CD4-positive, alpha-beta T cell (primary cell): ENCODE measurements at regions not wholly inside any gene's neighbourhood (a gene's known extent, or its start where the extent isn't known, plus 50 kb on each side); places are given as distances from the start of the nearest gene placed in this dataset.

Experiments
- ATAC-seq: fragments of 200-7000 bp; cut with Tn5 transposase; one replicate; pipeline ENCODE4 v1.10.0; 2022; ENCODE audit warnings: mild to moderate bottlenecking; ENCODE audit not compliant: poor library complexity
- CTCF ChIA-PET: fragments of 350-600 bp; sonication (Branson Sonifier 250); formaldehyde crosslinking; loops from one replicate; lab custom pipeline; 2021; ENCODE audit warnings: antibody characterized with exemption, inconsistent platforms; lab: Charles Lee
- POLR2A ChIA-PET: fragments of 350-600 bp; sonication (Branson Sonifier 250); formaldehyde crosslinking; loops from one replicate; lab custom pipeline; 2021; ENCODE audit warnings: antibody characterized with exemption, inconsistent platforms; lab: Charles Lee
- DNase-seq, 14 experiments: peaks; one replicate each; pipeline ENCODE4 v3.0.0-alpha.2; 2013 to 2020; ENCODE audit warnings: mixed read lengths in 2 of 14
- H3K27ac ChIP-seq, 2 donors: one replicate each; pipeline versions ENCODE4 v1.5.1 to v1.7.0; 2013; ENCODE audit warnings: low read length in 2 of 2, low read depth in 1 of 2, mild to moderate bottlenecking in 1 of 2
- H3K27me3 ChIP-seq, 2 experiments: 1 replicate in 1 of 2; 2 replicates in 1 of 2; pipeline versions ENCODE4 v1.6.1 to v1.7.0; 2013; ENCODE audit warnings: low read length in 2 of 2, control low read depth in 1 of 2, mild to moderate bottlenecking in 1 of 2, moderate library complexity in 1 of 2; ENCODE audit not compliant: insufficient read depth in 2 of 2, control insufficient read depth in 1 of 2
- H3K36me3 ChIP-seq: one replicate; pipeline ENCODE4 v1.6.1; 2013; ENCODE audit warnings: low read length, control low read depth; ENCODE audit not compliant: insufficient read depth
- H3K4me1 ChIP-seq: one replicate; pipeline ENCODE4 v1.6.1; 2013; ENCODE audit warnings: low read length, control low read depth; ENCODE audit not compliant: insufficient read depth
- H3K4me3 ChIP-seq: one replicate; pipeline ENCODE4 v1.5.1; 2013; ENCODE audit warnings: mild to moderate bottlenecking, low read length, moderate library complexity
- H3K9me3 ChIP-seq, 2 experiments: 1 replicate in 1 of 2; 2 replicates in 1 of 2; pipeline versions ENCODE4 v1.6.1 to v1.7.0; 2013; ENCODE audit warnings: low read length in 2 of 2, mild to moderate bottlenecking in 2 of 2, control low read depth in 1 of 2, moderate library complexity in 1 of 2; ENCODE audit not compliant: control insufficient read depth in 1 of 2, insufficient read depth in 1 of 2
- H3K27ac Mint-ChIP-seq: one replicate; pipeline ENCODE4 v1.8.0; 2020; ENCODE audit warnings: mixed read lengths
- H3K27me3 Mint-ChIP-seq: one replicate; pipeline ENCODE4 v1.8.0; 2021; ENCODE audit warnings: mixed read lengths
- H3K36me3 Mint-ChIP-seq: one replicate; pipeline ENCODE4 v1.8.0; 2021; ENCODE audit warnings: low read depth, mixed read lengths
- H3K4me1 Mint-ChIP-seq: one replicate; pipeline ENCODE4 v1.8.0; 2021; ENCODE audit warnings: low read depth, mixed read lengths
- H3K4me3 Mint-ChIP-seq: one replicate; pipeline ENCODE4 v1.8.0; 2020; ENCODE audit warnings: mild to moderate bottlenecking, mixed read lengths
- H3K9me3 Mint-ChIP-seq: one replicate; pipeline ENCODE4 v1.8.0; 2020; ENCODE audit warnings: mixed read lengths
- CTCF ChIP-seq: fragments of 200-600 bp; IDR thresholded peaks from one replicate; pipeline ENCODE4 v1.8.0; 2022; ENCODE audit warnings: antibody characterized with exemption, mild to moderate bottlenecking
- intact Hi-C, 2 experiments: fragments of 100-400 bp; cut with DNase I in 1 of 2; cut with micrococcal nuclease in 1 of 2; formaldehyde crosslinking; loops; one replicate each; pipeline versions ENCODE4 v1.15.1 to v1.9.0; 2023 to 2025; cut with DNase I, micrococcal nuclease

- no peaks in the 10 kb centered on the region for H3K9me3 ChIP-seq
- H3K4me1 ChIP-seq, result no peaks in the 10 kb centered on the region
- H3K36me3 ChIP-seq, result no peaks in the 10 kb centered on the region
- no peak overlapping the region for H3K27ac ChIP-seq
- no peak overlapping the region for H3K4me3 Mint-ChIP-seq
- ATAC-seq (no peak), DNase-seq (no peak)
- H3K4me1 Mint-ChIP-seq, result no peaks in the 10 kb centered on the region
- TF ChIP-seq CTCF, result no peak
- POLR2A ChIA-PET, result no interaction called here
- no peaks in the 10 kb centered on the region for H3K9me3 Mint-ChIP-seq
- no peak overlapping the region for H3K4me3 ChIP-seq
- H3K27ac Mint-ChIP-seq, result no peak overlapping the region
- H3K27me3 Mint-ChIP-seq, result no peaks in the 10 kb centered on the region
- CTCF ChIA-PET, result no interaction called here
- H3K36me3 Mint-ChIP-seq, result no peaks in the 10 kb centered on the region
- intact Hi-C loops, result no loop called here
- no peaks in the 10 kb centered on the region for H3K27me3 ChIP-seq
These were observed 161.0 kb upstream of the KAZN start for GRCh38 chr1:14437417-14437918.

DNA sequence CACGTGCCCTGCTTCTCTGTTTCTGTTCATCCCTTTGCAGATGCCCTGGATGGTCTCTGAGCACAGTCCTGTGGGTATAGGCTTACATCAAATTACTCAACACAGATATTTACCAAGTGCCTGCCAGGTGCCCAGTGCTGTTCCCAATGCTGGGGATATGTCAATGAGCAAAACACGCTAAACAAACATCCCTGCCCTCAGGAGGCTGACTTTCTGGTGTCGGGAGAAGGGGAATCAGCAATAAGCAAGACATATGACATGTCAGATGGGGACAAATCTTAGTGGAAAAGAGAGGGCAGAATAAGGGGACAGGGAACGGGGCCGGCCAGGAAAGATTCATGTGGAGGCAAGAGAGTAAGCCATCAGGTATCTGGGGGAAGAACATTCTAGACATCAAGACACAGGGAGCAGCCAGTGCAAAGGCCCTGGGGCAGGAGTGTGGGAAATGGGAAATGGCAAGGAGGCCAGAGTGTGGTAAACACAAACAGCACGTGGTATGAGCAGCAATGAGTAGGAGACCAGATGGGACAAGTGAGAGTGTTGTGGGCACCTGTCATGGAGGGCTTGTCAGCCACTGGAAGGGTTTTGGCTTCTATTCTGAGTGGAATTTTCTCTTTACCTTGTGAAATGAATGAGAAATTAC is 160.2 kb upstream of the KAZN start:
- Mint-ChIP-seq H3K27me3 (no peaks in the 10 kb centered on the region), H3K4me1 (no peaks in the 10 kb centered on the region), H3K27ac (no peak overlapping the region), H3K9me3 (no peaks in the 10 kb centered on the region), H3K36me3 (no peaks in the 10 kb centered on the region), H3K4me3 (no peak overlapping the region)
- TF ChIP-seq CTCF, result no peak
- intact Hi-C loops, result no loop called here
- ATAC-seq (no peak), DNase-seq (no peak)
- H3K27ac ChIP-seq, result no peak overlapping the region
- ChIA-PET CTCF (no interaction called here), POLR2A (no interaction called here)
- H3K4me3 ChIP-seq, result no peak overlapping the region
- H3K36me3 ChIP-seq, result no peaks in the 10 kb centered on the region
- no peaks in the 10 kb centered on the region for H3K9me3 ChIP-seq
- H3K27me3 ChIP-seq, result no peaks in the 10 kb centered on the region
- no peaks in the 10 kb centered on the region for H3K4me1 ChIP-seq

GRCh38 chr1:14439015-14439414 is 159.5 kb upstream of the KAZN start:
- ATAC-seq (no peak), DNase-seq (no peak)
- ChIA-PET CTCF (no interaction called here), POLR2A (no interaction called here)
- intact Hi-C loops, result no loop called here
- Histone ChIP-seq H3K27ac (no peak overlapping the region), H3K4me3 (no peak overlapping the region), H3K27me3 (no peaks in the 10 kb centered on the region), H3K9me3 (no peaks in the 10 kb centered on the region), H3K4me1 (no peaks in the 10 kb centered on the region), H3K36me3 (no peaks in the 10 kb centered on the region)
- H3K27ac Mint-ChIP-seq, result no peak overlapping the region
- no peak overlapping the region for H3K4me3 Mint-ChIP-seq
- no peaks in the 10 kb centered on the region for H3K4me1 Mint-ChIP-seq
- no peaks in the 10 kb centered on the region for H3K9me3 Mint-ChIP-seq
- no peaks in the 10 kb centered on the region for H3K36me3 Mint-ChIP-seq
- TF ChIP-seq CTCF, result no peak
- H3K27me3 Mint-ChIP-seq, result no peaks in the 10 kb centered on the region
